Neural cell (in vitro differentiated cells): ENCODE measurements at regions not wholly inside any gene's neighbourhood (a gene's known extent, or its start where the extent isn't known, plus 50 kb on each side); places are given as distances from the start of the nearest gene placed in this dataset.

ENCODE experiments used
- CTCF ChIP-seq: fragments of 450-650 bp; IDR thresholded peaks from 2 replicates; pipeline ENCODE4 v1.5.1; 2014; ENCODE audit warnings: antibody characterized with exemption, mild to moderate bottlenecking, moderate library complexity; ENCODE audit not compliant: poor library complexity, severe bottlenecking
- EP300 ChIP-seq: fragments of 450-650 bp; conservative IDR thresholded peaks from 2 replicates; pipeline ENCODE4 v1.6.1; 2014; ENCODE audit warnings: antibody characterized with exemption, mild to moderate bottlenecking, moderate library complexity; ENCODE audit not compliant: poor library complexity, severe bottlenecking
- EZH2 ChIP-seq: fragments of 200-600, 300-800 bp; shearing (Covaris generic), sonication (generic); IDR thresholded peaks from 2 replicates; pipeline ENCODE4 v1.6.1; 2014; ENCODE audit warnings: antibody characterized with exemption, low read length, borderline replicate concordance, mild to moderate bottlenecking; ENCODE audit not compliant: insufficient read depth, poor library complexity, severe bottlenecking
- REST ChIP-seq: IDR thresholded peaks from 2 replicates; pipeline ENCODE4 v1.6.1; 2012; ENCODE audit warnings: borderline replicate concordance
- SMC3 ChIP-seq: fragments of 450-650 bp; conservative IDR thresholded peaks from 2 replicates; pipeline ENCODE4 v1.6.1; 2014; ENCODE audit warnings: antibody characterized with exemption, mild to moderate bottlenecking, moderate library complexity; ENCODE audit not compliant: poor library complexity

GRCh38 chr16:13684819-13685563 is 235.0 kb upstream of the ERCC4 start:
- TF ChIP-seq CTCF (no peak), REST (no peak), SMC3 (no peak), EZH2 (no peak), EP300 (no peak)
